Femur (tissue), 1 donor: ENCODE measurements at regions not wholly inside any gene's neighbourhood (a gene's known extent, or its start where the extent isn't known, plus 50 kb on each side); places are given as distances from the start of the nearest gene placed in this dataset.

ENCODE experiments used
- DNase-seq: peaks from one replicate; pipeline ENCODE4 v3.0.0-alpha.2; 2017

DNA sequence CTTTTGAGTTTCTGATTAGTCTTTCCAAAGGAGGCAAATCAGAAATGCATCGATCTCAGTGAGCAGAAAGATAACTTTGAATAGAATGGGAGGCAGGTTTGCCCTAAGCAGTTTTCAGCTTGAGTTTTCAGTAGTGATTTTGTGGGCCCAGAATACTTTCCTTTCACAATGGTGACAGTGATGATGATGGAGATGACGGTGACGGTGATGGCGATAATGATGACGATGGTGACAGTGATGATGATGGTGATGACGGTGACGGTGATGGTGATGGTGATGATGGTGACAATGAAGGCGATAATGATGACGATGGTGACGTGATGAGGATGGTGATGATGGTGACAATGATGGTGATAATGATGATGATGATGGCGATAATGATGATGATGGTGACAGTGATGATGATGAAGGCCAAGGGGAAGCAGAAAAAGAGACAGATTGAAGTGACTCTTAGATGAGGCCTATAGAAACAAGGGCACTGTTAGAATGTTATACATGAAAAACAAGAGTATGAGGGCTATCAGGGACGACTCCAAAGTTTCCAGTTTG lies 153.4 kb upstream of the B3GAT1 start:
- DNase-seq: no peak

DNA sequence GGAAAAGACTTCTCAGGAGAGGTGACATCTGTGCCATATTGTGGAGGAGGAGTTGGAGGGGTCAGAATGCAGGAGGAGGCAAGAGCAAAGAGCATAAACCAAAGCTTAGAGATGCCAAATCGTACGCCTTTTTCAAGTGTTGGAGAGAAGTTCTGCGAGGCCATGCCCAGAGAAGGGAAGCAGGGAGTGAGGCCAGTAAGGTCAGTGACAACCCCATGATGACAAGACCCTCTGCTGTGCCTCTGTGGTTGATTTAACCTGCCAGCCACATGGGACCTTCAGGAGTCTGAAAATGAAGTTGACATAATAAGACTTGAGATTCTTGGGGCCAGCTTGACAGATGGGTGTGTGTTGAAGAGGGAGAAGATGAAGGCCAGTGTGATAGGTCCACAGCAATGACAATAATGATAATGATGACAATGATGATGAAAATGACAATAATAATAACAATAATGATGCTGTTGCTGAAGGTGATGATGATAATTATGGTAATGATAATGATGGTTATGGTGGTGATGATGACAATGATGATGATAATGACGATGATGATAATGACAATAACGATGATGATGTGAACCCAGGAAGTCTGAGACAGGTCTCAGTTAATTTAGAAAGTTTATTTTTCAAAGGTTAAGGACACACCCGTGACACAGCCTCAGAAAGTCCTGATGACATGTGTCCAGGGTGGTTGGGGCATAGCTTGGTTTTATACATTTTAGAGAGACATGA lies 152.6 kb upstream of the B3GAT1 start:
- DNase-seq: no peak

DNA sequence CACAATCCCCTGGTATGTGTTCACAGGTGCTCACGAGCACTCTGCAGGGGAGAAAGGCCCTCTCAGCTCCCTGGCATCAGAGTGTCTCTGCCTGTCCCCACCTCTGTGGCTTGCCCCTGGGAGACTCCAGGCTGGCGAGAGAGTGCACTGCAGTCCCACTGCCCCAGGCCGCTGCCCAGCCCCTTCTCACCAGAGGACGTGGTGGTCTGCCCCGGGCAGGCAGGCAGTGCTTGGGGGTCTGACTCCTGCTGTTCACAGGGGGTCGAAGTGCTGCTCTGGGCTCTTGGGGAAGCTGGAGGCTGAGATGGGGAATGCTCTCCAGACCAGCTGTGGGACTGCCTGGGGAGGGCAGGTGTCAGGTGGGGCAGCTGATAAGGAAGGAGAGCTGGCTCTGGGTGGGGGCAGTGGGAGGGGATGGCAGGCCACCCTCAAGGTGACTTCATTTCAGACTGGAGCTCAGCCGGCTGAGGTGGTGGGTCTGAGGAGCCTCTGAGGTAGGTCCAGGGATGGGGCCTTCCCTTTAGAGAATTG lies 151.0 kb upstream of the B3GAT1 start:
- peak; percentile 5 for DNase-seq

DNA sequence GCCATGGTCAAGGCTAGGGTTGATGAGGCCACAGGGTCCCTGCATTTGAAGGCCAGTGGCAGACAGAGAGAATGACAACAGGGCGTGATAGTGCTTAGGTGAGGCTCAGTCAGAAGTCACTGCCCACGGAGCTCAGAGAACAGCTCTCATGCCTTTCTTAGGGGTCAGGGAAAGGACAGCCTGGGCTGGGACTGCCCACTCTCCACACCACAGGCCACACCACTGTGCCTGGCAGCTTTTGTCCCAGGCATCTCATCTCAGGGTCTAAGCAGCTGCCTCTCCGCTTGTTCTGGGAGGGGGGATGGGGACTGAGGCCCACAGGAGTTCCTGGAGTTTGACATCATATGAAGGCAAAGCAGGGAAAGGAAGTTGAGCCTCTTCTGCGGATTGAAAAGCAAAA lies 150.2 kb upstream of the B3GAT1 start:
- DNase-seq: peak; percentile 38

DNA sequence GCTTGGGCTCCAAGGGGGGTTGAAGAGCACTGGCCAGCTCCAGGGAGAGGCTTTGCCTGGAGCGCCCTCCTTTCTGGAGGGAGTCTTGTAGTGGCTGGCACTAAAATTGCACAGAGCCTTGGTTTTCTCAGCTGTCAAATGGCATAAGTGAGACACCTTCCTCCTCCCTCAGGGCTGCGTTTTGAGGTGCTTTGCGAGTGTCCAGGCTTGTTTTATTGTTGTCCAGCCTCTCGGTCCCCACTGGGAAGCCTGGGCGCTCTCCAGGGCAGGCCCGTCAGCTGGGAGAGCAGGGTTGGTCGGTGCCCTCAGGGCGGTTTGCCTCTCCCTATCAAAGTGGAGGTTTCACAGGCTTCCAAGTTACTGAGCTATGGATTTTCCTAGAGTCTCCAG lies 149.3 kb upstream of the B3GAT1 start:
- no peak for DNase-seq

DNA sequence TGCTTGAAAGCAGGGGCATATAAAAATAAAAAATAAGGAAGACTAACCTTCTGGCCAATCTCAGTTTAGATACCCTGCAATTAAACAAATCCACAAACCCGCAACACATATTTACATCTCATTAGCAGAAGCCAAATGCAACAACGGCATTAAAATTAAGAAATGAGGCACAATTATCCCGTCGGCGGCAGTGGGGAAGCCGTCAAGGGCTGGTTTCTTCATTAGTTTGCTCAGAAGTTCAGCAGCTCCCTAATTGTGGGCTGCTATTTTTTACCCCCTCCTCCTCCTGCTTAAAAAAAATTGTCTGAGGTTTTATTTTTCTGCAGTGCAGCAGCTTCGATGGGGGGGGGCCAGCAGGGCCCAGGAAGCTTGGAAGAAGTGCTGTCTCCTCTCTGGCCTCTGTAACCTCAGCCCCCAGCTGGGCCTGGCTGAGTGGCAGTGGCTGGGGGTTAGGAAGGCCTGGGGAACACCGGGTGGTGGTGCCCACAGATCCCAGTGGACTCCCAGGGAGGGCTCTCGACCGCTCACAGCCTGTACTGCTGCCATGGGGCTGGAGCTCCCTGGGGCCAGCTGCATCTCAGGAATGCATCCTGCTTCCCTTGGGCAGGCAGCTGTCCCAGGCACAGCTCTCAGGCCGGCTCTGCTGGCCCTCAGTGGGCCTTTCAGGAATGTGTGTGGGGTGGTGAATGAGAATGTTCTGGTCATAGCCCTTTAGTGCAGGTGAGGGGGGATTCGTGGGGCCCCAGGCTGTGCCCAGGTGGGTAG lies 148.7 kb upstream of the B3GAT1 start:
- peak; percentile 51 for DNase-seq

DNA sequence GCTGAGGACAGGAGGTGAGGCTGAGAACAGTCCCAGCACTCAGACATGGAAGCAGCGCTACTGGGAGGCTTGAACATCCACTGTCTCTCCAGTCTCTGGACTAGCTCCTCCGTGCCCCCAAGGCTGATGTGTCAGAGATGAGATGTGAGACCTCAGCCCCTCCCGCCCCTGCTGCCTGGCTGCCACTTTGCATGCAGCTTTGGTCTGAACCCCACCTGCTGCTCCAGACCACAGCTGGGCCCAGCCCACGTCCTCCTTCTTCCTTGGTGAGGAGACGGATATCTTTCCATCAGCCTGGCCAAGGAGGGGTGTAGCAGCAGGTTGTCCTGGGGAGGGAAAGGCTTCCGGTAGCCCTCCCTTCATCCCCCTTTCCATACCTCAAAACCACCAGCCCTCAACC lies 148.0 kb upstream of the B3GAT1 start:
- no peak for DNase-seq

DNA sequence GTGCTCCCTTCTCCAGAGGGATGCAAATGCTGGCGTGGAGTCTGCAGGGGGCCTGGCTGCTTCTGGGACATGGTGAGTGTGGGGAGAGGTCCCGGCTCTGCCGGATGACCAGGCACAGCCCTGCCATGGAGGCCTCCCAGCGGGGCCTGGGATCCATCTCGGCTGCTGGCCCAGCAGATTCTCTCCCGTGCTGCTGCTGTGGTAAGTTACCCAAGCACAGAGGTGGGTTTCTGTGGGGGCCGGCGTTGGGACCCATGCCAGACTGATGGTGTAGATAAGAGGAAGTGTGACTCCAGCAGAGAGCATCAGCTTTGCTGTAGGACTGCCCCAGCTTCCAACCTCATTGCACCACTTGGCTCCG lies 147.5 kb upstream of the B3GAT1 start:
- no peak for DNase-seq

DNA sequence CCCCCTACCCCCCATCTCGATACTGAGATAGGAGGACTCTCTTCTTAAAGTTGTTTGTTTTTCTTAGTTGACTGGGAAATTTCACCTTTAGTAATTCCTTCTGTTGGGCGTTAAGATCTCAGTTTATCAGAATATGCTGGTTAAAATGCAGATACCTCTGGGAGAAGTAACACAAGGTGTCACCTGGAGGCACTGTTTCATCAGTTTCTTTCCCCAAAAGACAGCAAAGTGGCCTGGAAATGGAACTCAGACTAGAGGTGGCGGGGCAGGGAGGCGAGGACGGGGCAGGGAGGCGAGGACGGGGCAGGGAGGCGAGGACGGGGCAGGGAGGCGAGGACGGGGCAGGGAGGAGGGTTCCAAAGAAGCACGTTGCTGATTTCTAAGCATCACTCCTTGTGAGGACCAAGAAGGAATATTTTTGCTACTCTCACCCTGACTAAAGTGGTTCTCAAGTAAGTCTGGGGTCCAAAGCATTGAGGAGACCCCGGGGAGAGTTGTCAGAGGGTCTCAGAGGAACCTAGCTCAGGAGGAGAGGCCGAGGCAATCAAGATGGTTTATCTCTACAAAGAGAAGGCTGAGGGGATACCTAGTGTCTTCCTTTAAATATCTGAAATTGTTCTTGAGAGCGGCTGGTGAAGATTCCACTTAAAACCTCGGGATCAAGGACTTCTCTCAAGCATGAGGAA lies 147.0 kb upstream of the B3GAT1 start:
- DNase-seq: no peak

DNA sequence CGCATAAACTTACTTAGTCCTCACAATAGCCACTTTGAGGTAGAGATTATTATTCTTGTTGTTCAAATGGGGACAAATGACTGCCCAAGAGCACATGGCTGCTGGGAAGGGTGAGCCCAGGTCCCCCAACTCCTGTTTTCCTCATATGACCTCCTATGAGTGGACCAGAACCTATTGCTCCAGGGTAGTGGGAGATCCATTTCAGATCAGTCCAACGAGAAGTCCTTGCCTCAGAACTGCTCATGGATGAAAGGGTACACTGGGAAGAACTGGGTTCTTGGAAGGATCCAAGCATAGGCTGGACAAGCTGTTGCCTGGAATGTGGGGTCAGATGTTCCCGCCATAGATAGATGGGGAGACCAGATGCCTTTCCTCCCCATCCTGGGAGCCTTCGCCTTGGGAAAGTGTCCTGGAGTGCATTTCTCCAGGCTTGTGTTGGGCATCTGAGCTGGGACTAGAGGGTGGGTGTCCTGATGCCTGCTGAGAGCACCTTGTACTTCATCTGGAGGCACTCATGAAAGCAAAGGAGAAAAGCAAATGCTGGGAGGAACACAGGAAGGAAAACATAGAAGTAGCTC lies 146.3 kb upstream of the B3GAT1 start:
- no peak for DNase-seq

DNA sequence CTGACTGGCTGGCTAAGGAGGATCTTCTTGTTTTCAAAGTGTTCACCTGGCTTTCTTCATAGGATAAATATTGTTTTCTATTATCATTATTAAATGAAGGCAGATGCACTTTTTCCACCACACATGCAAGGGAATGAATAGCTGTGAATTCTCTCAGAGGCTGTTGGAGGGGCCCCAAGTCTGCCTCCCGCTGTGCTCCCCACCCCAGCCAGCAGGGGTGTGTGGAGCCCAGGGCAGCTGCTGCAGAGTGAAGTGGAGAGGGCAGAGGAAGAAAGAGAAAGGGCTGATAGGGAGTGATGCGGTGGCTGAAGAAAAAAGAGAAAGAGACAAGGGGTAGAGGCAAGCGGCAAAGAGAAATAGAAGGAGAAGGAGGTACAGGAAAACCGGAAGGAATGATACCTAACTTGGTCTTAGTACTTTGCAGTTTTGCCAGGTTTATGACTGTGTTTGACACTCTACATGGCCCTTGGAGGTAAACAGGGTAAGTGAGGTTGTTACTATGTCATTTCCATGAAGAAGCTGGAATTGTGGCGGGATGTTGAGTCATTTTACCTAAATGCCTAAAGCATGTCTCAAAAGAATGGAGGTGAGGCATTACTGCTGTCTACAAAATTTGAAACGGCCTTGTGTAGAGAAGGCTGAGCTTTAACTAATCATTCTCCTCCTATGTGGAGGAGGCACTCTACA lies 145.7 kb upstream of the B3GAT1 start:
- DNase-seq: peak; percentile 4

DNA sequence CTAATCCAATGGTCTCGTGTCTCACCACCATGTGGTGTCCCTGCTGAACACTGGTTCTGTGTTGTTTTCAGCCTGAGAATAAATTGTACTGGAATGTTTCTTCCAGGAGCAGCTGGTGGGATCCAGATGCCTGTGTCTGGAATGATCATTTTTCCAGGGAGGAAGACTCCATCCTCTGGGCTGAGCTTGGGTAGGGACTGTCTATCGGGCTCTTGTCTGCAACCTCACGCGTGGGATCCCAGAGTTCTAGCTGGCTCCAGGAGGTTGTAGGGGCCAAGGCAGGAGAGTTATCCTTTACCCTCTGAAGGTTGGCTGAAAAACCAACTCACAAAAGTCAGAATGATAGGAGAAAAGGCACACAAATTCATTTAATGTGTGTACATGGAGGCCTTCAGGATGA lies 144.1 kb upstream of the B3GAT1 start:
- peak; percentile 8 for DNase-seq

DNA sequence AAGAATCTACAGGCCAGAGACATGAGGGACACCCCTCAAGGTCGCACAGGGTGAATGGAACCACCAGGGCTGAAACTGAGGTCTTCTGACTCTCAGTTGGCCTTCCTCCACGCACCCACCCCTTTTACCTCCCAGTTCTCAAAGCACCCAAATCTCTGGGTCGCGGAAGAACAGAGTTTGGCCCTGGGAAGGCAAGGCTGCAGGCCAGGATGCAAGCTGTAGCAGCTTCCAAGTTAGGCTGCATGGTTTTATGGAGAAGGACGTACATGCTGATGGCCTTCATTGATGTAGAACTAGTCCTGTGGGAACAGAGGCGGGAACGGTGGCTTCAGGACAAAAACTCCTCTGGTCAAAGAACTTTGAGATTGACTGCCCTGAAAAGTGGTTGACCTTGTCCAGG lies 143.5 kb upstream of the B3GAT1 start:
- no peak for DNase-seq

DNA sequence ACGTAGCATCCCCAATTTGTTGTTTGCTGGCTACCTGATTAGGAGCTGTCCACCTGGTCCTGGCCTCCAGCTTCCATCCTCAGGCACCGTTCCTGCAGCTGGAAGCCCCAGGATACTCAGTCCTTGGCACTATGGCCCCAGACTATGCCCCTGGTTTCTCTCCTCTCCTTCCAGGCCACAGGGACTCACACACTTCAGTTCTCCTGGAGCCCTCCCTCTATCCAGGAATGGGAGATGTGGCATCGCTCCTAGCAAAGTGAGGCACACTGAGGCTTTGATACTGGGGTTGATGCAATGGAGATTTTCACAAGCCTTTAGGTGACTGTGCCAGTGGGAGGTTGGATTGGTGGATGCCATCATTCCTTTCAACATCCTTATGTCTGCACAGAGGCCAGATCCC lies 142.8 kb upstream of the B3GAT1 start:
- DNase-seq: no peak

DNA sequence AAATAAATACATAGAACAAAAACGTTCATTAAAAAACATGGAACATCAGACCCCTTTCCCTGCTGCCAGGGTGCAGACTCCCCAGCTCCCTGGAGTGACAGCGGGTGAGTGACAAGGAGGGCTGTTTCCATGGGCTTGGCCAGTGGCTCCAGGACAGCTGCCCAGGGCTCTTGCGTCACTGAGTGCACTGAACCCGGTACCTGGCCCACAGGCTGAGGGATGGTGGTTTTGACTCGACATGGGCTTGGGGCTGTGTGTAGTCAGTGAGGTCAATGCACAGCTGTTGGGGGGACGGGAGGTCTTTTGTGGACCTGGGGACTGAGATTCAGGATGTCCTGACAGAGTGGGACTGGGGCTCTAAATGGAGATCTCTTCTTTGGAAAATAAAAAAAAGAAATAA lies 142.1 kb upstream of the B3GAT1 start:
- peak; percentile 10 for DNase-seq

DNA sequence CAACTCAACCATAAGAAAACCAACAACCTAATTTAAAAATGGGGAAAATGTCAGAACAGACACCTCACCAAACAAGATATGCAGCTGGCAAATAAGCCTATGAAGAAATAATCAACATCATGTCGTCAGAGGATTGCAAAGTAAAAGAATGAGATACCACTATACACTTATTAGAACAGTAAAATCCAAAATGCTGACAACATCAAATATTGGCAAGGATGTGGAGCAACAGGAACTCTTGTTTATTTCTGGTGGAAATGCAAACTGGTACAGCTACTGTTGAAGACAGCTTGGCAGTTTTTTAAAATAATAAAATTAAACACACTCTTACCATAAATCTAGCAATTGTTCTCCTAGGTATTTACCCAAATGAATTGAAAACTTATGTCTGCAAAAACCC lies 140.7 kb upstream of the B3GAT1 start:
- DNase-seq: no peak

DNA sequence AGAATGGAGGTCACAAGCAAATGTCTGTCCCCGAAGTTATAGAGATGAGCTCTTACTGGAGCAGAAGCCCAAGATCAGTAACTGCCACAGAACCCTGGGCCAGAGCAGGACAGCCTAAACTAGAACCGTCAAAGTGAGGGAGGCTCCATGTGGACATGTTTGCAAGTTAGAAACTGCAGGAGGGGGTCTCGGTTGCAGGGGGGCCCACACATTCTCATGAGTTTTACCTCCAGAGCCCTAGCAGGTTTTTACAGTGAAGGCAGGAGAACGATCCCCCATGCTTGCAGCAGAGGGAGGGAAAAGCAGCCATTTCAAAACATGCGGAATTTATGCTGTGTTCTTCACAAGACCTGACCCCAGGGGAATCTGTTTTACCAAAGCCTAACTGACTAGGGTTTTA lies 133.5 kb upstream of the B3GAT1 start:
- no peak for DNase-seq

DNA sequence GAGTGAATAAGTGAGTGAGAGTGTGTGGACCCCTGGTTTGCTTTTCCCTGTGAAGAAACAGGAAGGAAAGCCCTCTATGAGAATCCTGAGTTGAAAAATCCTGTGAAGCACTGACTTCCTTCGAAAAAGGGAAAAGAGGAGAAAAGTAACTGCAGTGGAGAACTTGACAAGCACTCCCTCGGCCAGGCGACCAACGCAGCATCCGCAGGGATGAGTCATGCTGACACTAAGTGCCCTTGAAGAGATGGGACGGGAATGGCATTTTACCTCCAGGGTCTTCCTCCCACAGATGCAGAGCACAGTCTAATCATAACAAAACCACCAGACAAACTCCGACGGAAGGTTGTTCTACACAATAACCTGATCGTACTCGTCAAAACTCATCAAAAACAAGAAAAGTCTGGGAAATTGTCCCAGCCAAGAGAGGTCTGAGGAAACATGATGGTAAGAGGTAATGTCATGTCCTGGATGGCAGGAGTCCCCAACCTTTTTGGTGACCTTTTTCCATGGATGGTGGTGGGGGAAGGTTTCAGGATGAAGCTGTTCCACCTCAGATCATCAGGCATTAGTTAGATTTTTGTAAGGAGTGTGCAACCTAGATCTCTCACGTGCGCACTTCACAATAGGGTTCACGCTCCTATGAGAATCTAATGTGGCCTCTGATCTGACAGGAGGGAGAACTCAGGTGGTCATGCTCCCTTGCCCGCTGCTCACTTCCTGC lies 132.2 kb upstream of the B3GAT1 start:
- DNase-seq: no peak

DNA sequence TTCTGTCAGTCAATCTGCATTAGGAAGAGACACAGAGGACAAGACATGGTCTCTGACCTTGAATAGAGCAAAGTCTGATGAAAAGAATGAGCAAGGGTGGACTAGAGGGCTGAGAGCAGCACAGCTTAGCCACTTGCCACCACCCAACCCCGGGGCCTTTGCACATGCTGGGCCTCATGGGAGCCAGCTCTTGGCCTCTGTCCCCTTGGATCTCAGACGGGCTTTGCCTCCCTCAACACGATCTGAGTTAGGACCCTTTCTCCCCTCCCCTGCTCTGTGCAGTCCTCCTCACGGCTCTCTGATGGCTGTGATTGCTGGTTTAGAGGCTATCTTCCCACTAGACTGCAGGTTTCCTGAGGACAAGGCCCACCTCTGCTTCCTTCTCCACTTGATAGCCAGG lies 131.6 kb upstream of the B3GAT1 start:
- DNase-seq: no peak

DNA sequence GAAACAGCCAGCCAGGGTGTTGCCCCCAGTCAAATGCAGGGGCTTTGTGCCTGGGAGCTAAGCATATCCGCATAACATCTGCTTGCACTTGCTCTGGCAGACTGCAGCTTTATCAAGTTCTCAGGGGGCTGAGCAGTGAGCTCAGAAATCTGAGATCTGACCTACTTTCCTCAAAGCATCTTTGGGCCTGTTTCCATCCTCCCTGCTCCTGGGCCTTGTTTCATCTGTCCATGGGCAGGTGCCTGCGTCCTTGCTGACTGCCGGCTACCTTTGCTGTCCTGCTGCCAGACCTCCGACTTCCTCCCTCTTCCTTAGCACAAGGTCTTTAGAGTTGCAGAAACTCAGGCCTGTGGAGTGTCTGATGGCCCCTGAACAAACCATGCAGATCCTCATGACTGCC lies 131.2 kb upstream of the B3GAT1 start:
- DNase-seq: no peak

DNA sequence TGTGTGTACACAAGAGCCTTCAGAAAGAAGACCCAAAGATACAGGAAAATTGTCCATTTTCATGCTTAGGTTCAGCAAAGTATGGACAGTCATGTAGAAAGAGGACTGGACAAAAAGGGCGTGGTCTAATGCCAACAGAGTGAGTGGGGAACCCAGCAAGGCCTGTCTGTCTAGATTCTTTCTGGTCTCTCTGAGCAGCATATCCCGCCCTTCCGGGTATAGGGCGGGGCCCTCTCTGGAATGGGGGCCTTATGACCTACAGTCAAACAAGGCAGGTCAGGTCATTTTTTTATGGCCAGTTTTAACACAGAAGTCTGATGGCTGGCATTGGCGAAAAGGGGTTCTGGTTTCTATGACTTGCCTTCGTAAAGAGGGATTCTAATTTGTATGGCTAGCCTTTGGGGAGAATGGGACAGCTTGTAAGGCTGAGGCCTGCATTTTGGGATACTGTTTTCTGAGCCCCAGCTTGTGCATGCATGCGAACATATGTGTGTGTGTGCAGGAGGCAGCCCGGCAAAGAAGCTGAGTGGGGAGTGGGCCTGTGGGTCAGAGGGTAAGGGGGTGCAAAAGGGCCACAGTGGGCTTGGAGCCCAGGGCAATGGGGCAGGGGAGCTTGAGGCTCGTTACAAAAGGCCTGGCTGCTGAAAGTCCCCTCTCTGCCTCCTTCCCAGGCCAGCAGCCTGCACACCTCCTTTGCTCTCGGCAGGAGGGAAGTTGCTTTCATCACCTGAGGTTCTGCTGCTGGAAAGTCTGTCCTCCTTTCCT lies 130.5 kb upstream of the B3GAT1 start:
- DNase-seq: no peak
